Astrocyte (in vitro differentiated cells and primary cell): ENCODE measurements at regions not wholly inside any gene's neighbourhood (a gene's known extent, or its start where the extent isn't known, plus 50 kb on each side); places are given as distances from the start of the nearest gene placed in this dataset.

ENCODE experiments used
- DNase-seq: peaks from one replicate; pipeline ENCODE4 v3.0.0-alpha.2; 2010; ENCODE audit warnings: low read depth
- FAIRE-seq: peaks from 2 replicates; lab custom pipeline; 2011; peaks lifted over from hg19 to GRCh38; lab: Jason Lieb, UNC
- H2AFZ ChIP-seq: 2 replicates; pipeline ENCODE4 v1.6.0; 2012; ENCODE audit warnings: low read depth, low read length, inconsistent platforms
- H3K27ac ChIP-seq: 2 replicates; pipeline ENCODE4 v1.5.1; 2011; ENCODE audit warnings: low read depth, low read length, inconsistent platforms
- H3K27me3 ChIP-seq: 2 replicates; pipeline ENCODE4 v1.6.0; 2011; ENCODE audit warnings: low read length, inconsistent platforms; ENCODE audit not compliant: insufficient read depth
- H3K36me3 ChIP-seq: 2 replicates; pipeline ENCODE4 v1.5.1; 2011; ENCODE audit warnings: low read length, inconsistent platforms; ENCODE audit not compliant: insufficient read depth
- H3K4me1 ChIP-seq: 2 replicates; pipeline ENCODE4 v1.5.1; 2011; ENCODE audit warnings: low read length, inconsistent platforms; ENCODE audit not compliant: insufficient read depth
- H3K4me2 ChIP-seq: 2 replicates; pipeline ENCODE4 v1.6.0; 2012; ENCODE audit warnings: low read length, inconsistent platforms
- H3K4me3 ChIP-seq: 2 replicates; pipeline ENCODE4 v1.5.1; 2011; ENCODE audit warnings: low read depth, mild to moderate bottlenecking, low read length, inconsistent platforms; ENCODE audit not compliant: insufficient read depth
- H3K79me2 ChIP-seq: 2 replicates; pipeline ENCODE4 v1.6.0; 2012; ENCODE audit warnings: mild to moderate bottlenecking, low read length, inconsistent platforms; ENCODE audit not compliant: insufficient read depth
- H3K9ac ChIP-seq: 2 replicates; pipeline ENCODE4 v1.6.0; 2012; ENCODE audit warnings: mild to moderate bottlenecking, low read length, inconsistent platforms
- H3K9me3 ChIP-seq: 2 replicates; pipeline ENCODE4 v1.5.1; 2012; ENCODE audit warnings: low read depth, mild to moderate bottlenecking, low read length, inconsistent platforms; ENCODE audit not compliant: insufficient read depth
- H4K20me1 ChIP-seq: 2 replicates; pipeline ENCODE4 v1.6.0; 2012; ENCODE audit warnings: low read length, inconsistent platforms; ENCODE audit not compliant: insufficient read depth
- H3K27ac Mint-ChIP-seq: one replicate; pipeline ENCODE4 v1.8.0; 2021; ENCODE audit warnings: mild to moderate bottlenecking, mixed read lengths; ENCODE audit not compliant: unreplicated experiment
- H3K27me3 Mint-ChIP-seq: one replicate; pipeline ENCODE4 v1.8.0; 2021; ENCODE audit warnings: low read depth, mixed read lengths; ENCODE audit not compliant: unreplicated experiment
- H3K36me3 Mint-ChIP-seq: one replicate; pipeline ENCODE4 v1.8.0; 2021; ENCODE audit warnings: low read depth, mixed read lengths; ENCODE audit not compliant: unreplicated experiment
- H3K4me1 Mint-ChIP-seq: one replicate; pipeline ENCODE4 v1.8.0; 2021; ENCODE audit warnings: low read depth, mixed read lengths; ENCODE audit not compliant: unreplicated experiment
- H3K4me3 Mint-ChIP-seq: one replicate; pipeline ENCODE4 v1.8.0; 2021; ENCODE audit warnings: mild to moderate bottlenecking, moderate library complexity, mixed read lengths; ENCODE audit not compliant: unreplicated experiment
- H3K9me3 Mint-ChIP-seq: one replicate; pipeline ENCODE4 v1.8.0; 2021; ENCODE audit warnings: mild to moderate bottlenecking, mixed read lengths; ENCODE audit not compliant: unreplicated experiment
- EZH2 ChIP-seq: IDR thresholded peaks from 2 replicates; pipeline ENCODE4 v1.6.1; 2012; ENCODE audit warnings: mild to moderate bottlenecking, low read length, inconsistent platforms; ENCODE audit not compliant: insufficient read depth
- TF ChIP-seq, protein P1 (sequence below): IDR thresholded peaks from 2 replicates; pipeline ENCODE4 v1.5.1; 2011; ENCODE audit warnings: low read depth, mild to moderate bottlenecking, inconsistent platforms, low read length, moderate library complexity; ENCODE audit not compliant: insufficient read depth

DNA sequence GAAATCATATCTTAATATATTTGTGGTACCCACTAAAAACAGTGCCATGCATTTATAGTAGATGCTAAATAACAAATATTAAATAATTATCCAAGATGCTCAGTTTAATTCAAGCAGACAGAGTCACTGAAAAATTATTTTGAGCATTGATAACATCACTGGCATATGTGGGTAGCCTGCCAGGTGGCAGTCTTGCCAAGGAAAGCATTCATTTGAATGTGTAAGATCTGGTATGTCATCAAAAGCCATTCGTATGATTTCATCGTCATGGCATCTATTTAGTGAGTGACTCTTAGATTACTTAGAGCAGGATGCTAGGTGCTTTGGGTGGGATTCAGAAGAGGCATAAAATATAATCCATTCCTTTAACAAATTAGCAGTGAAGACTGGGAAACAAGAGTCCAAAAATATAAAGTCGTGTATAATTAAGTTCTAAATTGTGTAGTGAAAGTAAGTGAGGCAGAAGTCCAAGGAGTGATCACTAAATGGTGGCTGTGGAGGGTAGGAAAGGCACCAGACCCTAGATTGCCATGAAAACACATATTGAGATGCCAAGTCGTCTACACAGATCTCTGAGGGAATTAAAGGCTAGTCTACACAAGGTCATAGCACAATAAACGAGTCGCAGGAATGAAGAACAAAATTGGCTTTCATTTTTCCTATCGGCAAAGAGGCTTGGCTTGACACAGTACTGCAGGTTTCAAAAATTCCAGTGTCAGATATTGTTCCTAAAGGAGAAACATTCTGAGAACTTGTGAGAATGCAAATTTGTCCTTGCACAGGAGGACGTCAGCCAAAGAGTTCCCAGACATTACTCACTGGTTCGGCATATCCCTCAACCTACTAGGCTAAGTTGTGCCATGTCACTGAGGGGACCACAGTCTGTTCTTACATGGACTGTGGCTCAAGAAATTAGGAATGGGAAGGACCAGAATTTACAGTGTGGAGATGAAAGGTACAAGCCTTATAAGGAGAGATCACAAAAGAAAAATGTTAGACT, 130.8 kb downstream of the LYPLAL1 start:
- Histone ChIP-seq H3K27ac (peak overlapping the region; percentile 92), H3K4me1 (peaks cover 22% of the 10 kb centered on the region), H3K4me2 (peak overlapping the region; percentile 67), H4K20me1 (no peaks in the 10 kb centered on the region), H3K36me3 (no peaks in the 10 kb centered on the region), H3K27me3 (no peaks in the 10 kb centered on the region), H3K79me2 (no peaks in the 10 kb centered on the region), H3K4me3 (peak overlapping the region; percentile 6), H2AFZ (peak overlapping the region; percentile 19), H3K9me3 (no peaks in the 10 kb centered on the region), H3K9ac (peak overlapping the region; percentile 80)
- TF ChIP-seq, protein P1, sequence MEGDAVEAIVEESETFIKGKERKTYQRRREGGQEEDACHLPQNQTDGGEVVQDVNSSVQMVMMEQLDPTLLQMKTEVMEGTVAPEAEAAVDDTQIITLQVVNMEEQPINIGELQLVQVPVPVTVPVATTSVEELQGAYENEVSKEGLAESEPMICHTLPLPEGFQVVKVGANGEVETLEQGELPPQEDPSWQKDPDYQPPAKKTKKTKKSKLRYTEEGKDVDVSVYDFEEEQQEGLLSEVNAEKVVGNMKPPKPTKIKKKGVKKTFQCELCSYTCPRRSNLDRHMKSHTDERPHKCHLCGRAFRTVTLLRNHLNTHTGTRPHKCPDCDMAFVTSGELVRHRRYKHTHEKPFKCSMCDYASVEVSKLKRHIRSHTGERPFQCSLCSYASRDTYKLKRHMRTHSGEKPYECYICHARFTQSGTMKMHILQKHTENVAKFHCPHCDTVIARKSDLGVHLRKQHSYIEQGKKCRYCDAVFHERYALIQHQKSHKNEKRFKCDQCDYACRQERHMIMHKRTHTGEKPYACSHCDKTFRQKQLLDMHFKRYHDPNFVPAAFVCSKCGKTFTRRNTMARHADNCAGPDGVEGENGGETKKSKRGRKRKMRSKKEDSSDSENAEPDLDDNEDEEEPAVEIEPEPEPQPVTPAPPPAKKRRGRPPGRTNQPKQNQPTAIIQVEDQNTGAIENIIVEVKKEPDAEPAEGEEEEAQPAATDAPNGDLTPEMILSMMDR, result no peak
- TF ChIP-seq EZH2, result no peak
- H3K27ac Mint-ChIP-seq, result peak overlapping the region; percentile 31
- peaks cover 9% of the 10 kb centered on the region for H3K9me3 Mint-ChIP-seq
- peaks cover 14% of the 10 kb centered on the region for H3K4me1 Mint-ChIP-seq
- H3K27me3 Mint-ChIP-seq, result no peaks in the 10 kb centered on the region
- peak; percentile 17 for FAIRE-seq
- no peak overlapping the region for H3K4me3 Mint-ChIP-seq
- peak; percentile 92 for DNase-seq
- H3K36me3 Mint-ChIP-seq, result peaks cover 2% of the 10 kb centered on the region

DNA sequence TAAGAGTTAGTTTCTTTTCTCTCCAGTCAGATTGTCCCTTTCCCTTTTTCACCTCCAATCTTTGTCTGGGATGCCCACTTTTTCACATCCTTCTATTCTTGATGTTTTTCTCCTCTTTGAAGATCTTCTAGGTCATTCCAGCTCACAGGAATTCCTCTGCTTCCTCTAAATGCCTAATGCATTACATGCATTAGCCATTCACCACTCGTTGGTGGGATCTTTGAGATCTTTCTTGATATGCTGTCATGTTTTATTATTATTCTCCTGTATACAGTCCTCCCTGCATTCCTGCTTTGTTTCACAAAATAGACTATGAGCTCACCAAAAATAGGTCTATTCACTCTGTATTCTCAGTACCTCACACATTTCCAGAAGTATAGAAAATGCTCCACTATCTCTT, 129.0 kb downstream of the LYPLAL1 start:
- H2AFZ ChIP-seq, result no peak overlapping the region
- H4K20me1 ChIP-seq, result no peaks in the 10 kb centered on the region
- H3K27ac ChIP-seq, result peak overlapping the region; percentile 92
- H3K4me1 ChIP-seq, result peaks cover 36% of the 10 kb centered on the region
- DNase-seq (peak; percentile 70), FAIRE-seq (peak; percentile 45)
- H3K4me2 ChIP-seq, result no peak overlapping the region
- Mint-ChIP-seq H3K27me3 (no peaks in the 10 kb centered on the region), H3K36me3 (no peaks in the 10 kb centered on the region), H3K27ac (no peak overlapping the region), H3K4me3 (no peak overlapping the region), H3K4me1 (peaks cover 14% of the 10 kb centered on the region), H3K9me3 (peaks cover 5% of the 10 kb centered on the region)
- no peaks in the 10 kb centered on the region for H3K9me3 ChIP-seq
- H3K27me3 ChIP-seq, result no peaks in the 10 kb centered on the region
- H3K36me3 ChIP-seq, result no peaks in the 10 kb centered on the region
- no peaks in the 10 kb centered on the region for H3K79me2 ChIP-seq
- no peak overlapping the region for H3K4me3 ChIP-seq
- peak overlapping the region; percentile 36 for H3K9ac ChIP-seq
- no peak for TF ChIP-seq EZH2

DNA sequence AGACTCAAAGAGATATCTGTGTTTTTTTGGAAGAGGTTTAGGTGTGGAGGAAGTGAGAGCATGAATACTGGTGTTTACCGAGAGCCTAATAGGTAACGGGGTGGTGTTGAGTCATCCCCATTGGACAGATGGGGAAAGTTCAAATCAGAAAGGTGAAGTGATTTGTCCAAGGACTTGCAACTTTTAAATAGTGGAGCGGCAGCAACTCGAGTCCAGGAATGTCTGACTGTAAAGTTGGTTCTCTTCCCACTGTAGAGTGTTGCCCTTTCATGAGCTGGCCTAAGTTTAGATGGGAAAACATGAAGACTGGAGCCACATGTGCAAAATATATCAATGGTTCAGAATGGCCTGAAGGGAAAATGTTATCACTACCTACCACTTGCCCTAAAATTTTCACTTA, 125.7 kb downstream of the LYPLAL1 start:
- H3K36me3 ChIP-seq, result no peaks in the 10 kb centered on the region
- no peaks in the 10 kb centered on the region for H3K27me3 Mint-ChIP-seq
- H3K27ac ChIP-seq, result peak overlapping the region; percentile 90
- H3K4me1 Mint-ChIP-seq, result peaks cover 9% of the 10 kb centered on the region
- H3K9ac ChIP-seq, result peak overlapping the region; percentile 65
- no peak overlapping the region for H3K4me3 Mint-ChIP-seq
- no peaks in the 10 kb centered on the region for H4K20me1 ChIP-seq
- no peaks in the 10 kb centered on the region for H3K27me3 ChIP-seq
- peak; percentile 89 for DNase-seq
- no peaks in the 10 kb centered on the region for H3K36me3 Mint-ChIP-seq
- no peaks in the 10 kb centered on the region for H3K9me3 Mint-ChIP-seq
- no peak overlapping the region for H3K4me3 ChIP-seq
- H3K27ac Mint-ChIP-seq, result no peak overlapping the region
- no peak for FAIRE-seq
- peaks cover 46% of the 10 kb centered on the region for H3K4me1 ChIP-seq
- no peaks in the 10 kb centered on the region for H3K79me2 ChIP-seq
- TF ChIP-seq EZH2, result no peak
- TF ChIP-seq, protein P1, result no peak
- H2AFZ ChIP-seq, result no peak overlapping the region
- H3K4me2 ChIP-seq, result peak overlapping the region; percentile 1
- H3K9me3 ChIP-seq, result no peaks in the 10 kb centered on the region
